NCI-H128 (cell line): ENCODE measurements at regions not wholly inside any gene's neighbourhood (a gene's known extent, or its start where the extent isn't known, plus 50 kb on each side); places are given as distances from the start of the nearest gene placed in this dataset.

Experiments used
- DNase-seq: peaks from one replicate; lab custom pipeline; 2025; ENCODE audit not compliant: unreplicated experiment; lab: John Stamatoyannopoulos, UW

- no peak for DNase-seq
Observed at GRCh38 chr6:167576828-167577503, 249.7 kb upstream of the AFDN start.

- no peak for DNase-seq
Observed at GRCh38 chr6:167577891-167578361, 248.8 kb upstream of the AFDN start.

- DNase-seq = no peak
Observed at GRCh38 chr6:167578371-167578901, 248.3 kb upstream of the AFDN start.

GRCh38 chr6:167579806-167580618 lies 246.7 kb upstream of the AFDN start:
- DNase-seq = no peak

GRCh38 chr6:167580619-167580911 lies 246.1 kb upstream of the AFDN start:
- no peak for DNase-seq

- no peak for DNase-seq
Observed at GRCh38 chr6:167581637-167582036, 245.1 kb upstream of the AFDN start.

- DNase-seq = no peak
Observed at GRCh38 chr6:167583412-167583811, 243.3 kb upstream of the AFDN start.

GRCh38 chr6:167588181-167588919 lies 238.4 kb upstream of the AFDN start:
- DNase-seq = no peak

- no peak for DNase-seq
Observed at GRCh38 chr6:167588920-167589614, 237.6 kb upstream of the AFDN start.

- DNase-seq = no peak
Observed at GRCh38 chr6:167589615-167589940, 237.1 kb upstream of the AFDN start.

GRCh38 chr6:167590193-167590592 lies 236.5 kb upstream of the AFDN start:
- no peak for DNase-seq
